Keratinocyte (primary cell): ENCODE measurements at regions not wholly inside any gene's neighbourhood (a gene's known extent, or its start where the extent isn't known, plus 50 kb on each side); places are given as distances from the start of the nearest gene placed in this dataset.

Source experiments
- DNase-seq: peaks from one replicate; pipeline ENCODE4 v3.0.0-alpha.2; 2011; ENCODE audit warnings: low read depth, missing footprints, low spot score
- FAIRE-seq: peaks from 2 replicates; lab custom pipeline; 2011; peaks lifted over from hg19 to GRCh38; lab: Jason Lieb, UNC
- H2AFZ ChIP-seq: 2 replicates; pipeline ENCODE4 v1.6.0; 2012; ENCODE audit warnings: low read length, control low read depth, inconsistent platforms; ENCODE audit not compliant: control insufficient read depth
- H3K27ac ChIP-seq: 2 replicates; pipeline ENCODE4 v1.5.1; 2011; ENCODE audit warnings: low read length; ENCODE audit not compliant: control insufficient read depth, insufficient read depth
- H3K27me3 ChIP-seq: 3 replicates; pipeline ENCODE4 v1.6.0; 2011; ENCODE audit warnings: low read length; ENCODE audit not compliant: control insufficient read depth, insufficient read depth; ENCODE audit errors: extremely low read depth
- H3K36me3 ChIP-seq, 2 experiments: 2 replicates in 1 of 2; 3 replicates in 1 of 2; pipeline ENCODE4 v1.5.1; 2011; ENCODE audit warnings: low read length in 2 of 2, mild to moderate bottlenecking in 1 of 2; ENCODE audit not compliant: control insufficient read depth in 2 of 2, insufficient read depth in 2 of 2; ENCODE audit errors: extremely low read depth in 1 of 2
- H3K4me1 ChIP-seq: 3 replicates; pipeline ENCODE4 v1.5.1; 2011; ENCODE audit warnings: low read length; ENCODE audit not compliant: control insufficient read depth, insufficient read depth; ENCODE audit errors: extremely low read depth
- H3K4me2 ChIP-seq: 3 replicates; pipeline ENCODE4 v1.6.0; 2011; ENCODE audit warnings: low read depth, low read length; ENCODE audit not compliant: control insufficient read depth, insufficient read depth; ENCODE audit errors: extremely low read depth
- H3K4me3 ChIP-seq, 3 experiments: fragments of 200-600 bp in 1 of 3; sonication (generic) in 1 of 3; 2 replicates in 2 of 3; 3 replicates in 1 of 3; pipeline ENCODE4 v1.5.1; 2011 to 2016; ENCODE audit warnings: low read length in 3 of 3, mild to moderate bottlenecking in 3 of 3, control low read depth in 2 of 3, inconsistent platforms in 1 of 3, low read depth in 1 of 3, mixed read lengths in 1 of 3, mixed run types in 1 of 3, moderate library complexity in 1 of 3; ENCODE audit not compliant: control insufficient read depth in 2 of 3, insufficient read depth in 2 of 3; ENCODE audit errors: extremely low read depth in 1 of 3
- H3K79me2 ChIP-seq: 2 replicates; pipeline ENCODE4 v1.6.0; 2012; ENCODE audit warnings: low read length; ENCODE audit not compliant: control insufficient read depth, insufficient read depth
- H3K9ac ChIP-seq: 3 replicates; pipeline ENCODE4 v1.6.0; 2011; ENCODE audit warnings: low read length; ENCODE audit not compliant: control insufficient read depth, insufficient read depth; ENCODE audit errors: extremely low read depth
- H3K9me1 ChIP-seq: 3 replicates; pipeline ENCODE4 v1.6.0; 2011; ENCODE audit warnings: low read length; ENCODE audit not compliant: control insufficient read depth, insufficient read depth; ENCODE audit errors: extremely low read depth
- H3K9me3 ChIP-seq: 2 replicates; pipeline ENCODE4 v1.5.1; 2012; ENCODE audit warnings: low read depth, low read length; ENCODE audit not compliant: control insufficient read depth
- H4K20me1 ChIP-seq: 3 replicates; pipeline ENCODE4 v1.6.0; 2011; ENCODE audit warnings: low read length; ENCODE audit not compliant: control insufficient read depth, insufficient read depth; ENCODE audit errors: extremely low read depth
- CTCF ChIP-seq, 3 experiments: IDR thresholded peaks in 1 of 3; conservative IDR thresholded peaks in 1 of 3; optimal IDR thresholded peaks in 1 of 3; 2 replicates in 2 of 3; 3 replicates in 1 of 3; pipeline versions ENCODE3 to v1.5.1; 2011; ENCODE audit warnings: low read length in 3 of 3, mild to moderate bottlenecking in 3 of 3, moderate library complexity in 2 of 3, control low read depth in 1 of 3, inconsistent platforms in 1 of 3; ENCODE audit not compliant: insufficient read depth in 2 of 3; ENCODE audit errors: extremely low read depth in 1 of 3
- EZH2 ChIP-seq: IDR thresholded peaks from one replicate; pipeline ENCODE4 v1.6.1; 2012; ENCODE audit warnings: inconsistent platforms, mild to moderate bottlenecking, low read length, moderate library complexity
- dilution Hi-C: fragments of 300-500 bp; cut with MboI; formaldehyde crosslinking; loops from one replicate; pipeline ENCODE4 v1.7.0; 2020; ENCODE audit warnings: low sequenced_read_pairs; ENCODE audit not compliant: extremely low pct_ligation_motif_present

GRCh38 chr2:607709-608108 is 69.5 kb downstream of the TMEM18 start:
- Histone ChIP-seq H3K9ac (no peak overlapping the region), H4K20me1 (no peaks in the 10 kb centered on the region), H3K4me1 (no peaks in the 10 kb centered on the region), H3K36me3 (no peaks in the 10 kb centered on the region), H3K79me2 (no peaks in the 10 kb centered on the region), H2AFZ (no peak overlapping the region), H3K4me3 (no peak overlapping the region), H3K9me1 (no peaks in the 10 kb centered on the region), H3K9me3 (peaks cover 4% of the 10 kb centered on the region), H3K27me3 (no peaks in the 10 kb centered on the region), H3K4me2 (no peak overlapping the region), H3K27ac (no peak overlapping the region)
- FAIRE-seq = no peak
- dilution Hi-C loops = no loop called here
- TF ChIP-seq EZH2 (no peak), CTCF (optimal IDR thresholded peaks at IDR 0.05 in 1 of 3, IDR thresholded peaks at IDR 0.05 in 1 of 3, conservative IDR thresholded peaks at IDR 0.05 in 1 of 3; ENCODE audit: extremely low read depth in 1 of 3, insufficient read depth in 2 of 3, low read length in 3 of 3) (no peak)
- no peak for DNase-seq

GRCh38 chr2:607172-607571 is 70.0 kb downstream of the TMEM18 start:
- Histone ChIP-seq H3K36me3 (no peaks in the 10 kb centered on the region), H3K4me3 (no peak overlapping the region), H3K79me2 (no peaks in the 10 kb centered on the region), H3K27me3 (no peaks in the 10 kb centered on the region), H3K9ac (no peak overlapping the region), H2AFZ (no peak overlapping the region), H3K27ac (no peak overlapping the region), H3K4me2 (no peak overlapping the region), H3K4me1 (no peaks in the 10 kb centered on the region), H3K9me1 (no peaks in the 10 kb centered on the region), H3K9me3 (peaks cover 4% of the 10 kb centered on the region), H4K20me1 (no peaks in the 10 kb centered on the region)
- TF ChIP-seq EZH2 (no peak), CTCF (optimal IDR thresholded peaks at IDR 0.05 in 1 of 3, IDR thresholded peaks at IDR 0.05 in 1 of 3, conservative IDR thresholded peaks at IDR 0.05 in 1 of 3; ENCODE audit: extremely low read depth in 1 of 3, insufficient read depth in 2 of 3, low read length in 3 of 3) (no peak)
- no peak for DNase-seq
- FAIRE-seq = no peak
- dilution Hi-C loops = no loop called here
